Smooth muscle cell (in vitro differentiated cells): ENCODE measurements at regions not wholly inside any gene's neighbourhood (a gene's known extent, or its start where the extent isn't known, plus 50 kb on each side); places are given as distances from the start of the nearest gene placed in this dataset.

ENCODE experiments used
- DNase-seq: peaks from one replicate; lab custom pipeline; 2025; ENCODE audit not compliant: unreplicated experiment; lab: John Stamatoyannopoulos, UW
- H2AFZ ChIP-seq: fragments of 200-600 bp; sonication (generic); 2 replicates; pipeline ENCODE4 v1.6.0; 2016; ENCODE audit warnings: antibody characterized with exemption, low read depth, mild to moderate bottlenecking
- H3F3A ChIP-seq: fragments of 200-600 bp; sonication (generic); 2 replicates; pipeline ENCODE4 v1.6.0; 2017; ENCODE audit warnings: antibody characterized with exemption, low read depth
- H3K27ac ChIP-seq: fragments of 200-600 bp; sonication (generic); 2 replicates; pipeline ENCODE4 v1.5.1; 2016; ENCODE audit warnings: low read depth, mild to moderate bottlenecking
- H3K27me3 ChIP-seq: fragments of 200-600 bp; sonication (generic); 2 replicates; pipeline ENCODE4 v1.6.1; 2016; ENCODE audit warnings: low read depth, mild to moderate bottlenecking
- H3K36me3 ChIP-seq: fragments of 200-600 bp; sonication (generic); 2 replicates; pipeline ENCODE4 v1.5.1; 2016; ENCODE audit warnings: low read depth
- H3K4me1 ChIP-seq: fragments of 200-600 bp; sonication (generic); 2 replicates; pipeline ENCODE4 v1.5.1; 2016; ENCODE audit warnings: low read depth
- H3K4me2 ChIP-seq: fragments of 200-600 bp; sonication (generic); 2 replicates; pipeline ENCODE4 v1.6.0; 2016; ENCODE audit warnings: mild to moderate bottlenecking
- H3K4me3 ChIP-seq: fragments of 200-600 bp; sonication (generic); 2 replicates; pipeline ENCODE4 v1.5.1; 2016; ENCODE audit warnings: mild to moderate bottlenecking
- H3K79me2 ChIP-seq: fragments of 200-600 bp; sonication (generic); 2 replicates; pipeline ENCODE4 v1.6.0; 2016; ENCODE audit warnings: low read depth, mild to moderate bottlenecking
- H3K9ac ChIP-seq: fragments of 200-600 bp; sonication (generic); 2 replicates; pipeline ENCODE4 v1.6.0; 2016; ENCODE audit warnings: low read depth
- H3K9me3 ChIP-seq: fragments of 200-600 bp; sonication (generic); replicated peaks from 2 replicates; pipeline ENCODE4 v1.5.1; 2016; ENCODE audit warnings: low read depth
- H4K20me1 ChIP-seq: fragments of 200-600 bp; sonication (generic); 2 replicates; pipeline ENCODE4 v1.6.0; 2016; ENCODE audit warnings: low read depth
- WGBS: methylation state at CpG from one replicate; pipeline ENCODE4 v1.1.7; 2016; ENCODE audit warnings: low lambda C conversion rate; 5-methylcytosine and 5-hydroxymethylcytosine counted together
- TF ChIP-seq, protein P1 (sequence below): fragments of 200-600 bp; sonication (generic); IDR thresholded peaks from 2 replicates; pipeline ENCODE4 v1.5.1; 2017; ENCODE audit warnings: borderline replicate concordance, mild to moderate bottlenecking, antibody characterized with exemption; ENCODE audit not compliant: insufficient read depth, poor library complexity, severe bottlenecking

DNA sequence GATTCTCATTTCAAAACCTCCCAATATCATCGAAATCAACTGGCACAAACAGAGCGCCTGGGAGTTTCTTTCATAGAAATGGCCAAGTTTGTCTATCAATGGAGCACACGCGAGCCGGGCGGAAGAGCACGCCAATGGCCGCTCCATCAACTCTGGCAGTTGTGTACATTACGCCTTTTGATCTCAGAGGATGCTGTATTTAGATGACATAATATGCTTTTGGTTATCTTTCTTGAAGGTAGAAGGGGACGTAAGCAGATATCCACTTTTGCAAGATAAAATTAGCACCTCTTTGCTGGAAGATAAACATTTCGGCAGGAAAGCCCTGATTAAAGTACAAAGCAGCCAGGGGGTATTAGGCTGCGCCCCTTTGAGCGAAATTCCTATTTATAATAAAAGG, 287.4 kb downstream of the IRF8 start:
- Histone ChIP-seq H3K4me3 (no peak overlapping the region), H3K36me3 (no peaks in the 10 kb centered on the region), H3K9ac (no peak overlapping the region), H3K79me2 (no peaks in the 10 kb centered on the region), H3F3A (no peaks in the 10 kb centered on the region), H2AFZ (no peak overlapping the region), H3K27me3 (no peaks in the 10 kb centered on the region), H3K4me1 (peaks cover 7% of the 10 kb centered on the region), H3K4me2 (no peak overlapping the region), H4K20me1 (no peaks in the 10 kb centered on the region), H3K27ac (no peak overlapping the region), H3K9me3 (no peaks in the 10 kb centered on the region)
- TF ChIP-seq, protein P1, sequence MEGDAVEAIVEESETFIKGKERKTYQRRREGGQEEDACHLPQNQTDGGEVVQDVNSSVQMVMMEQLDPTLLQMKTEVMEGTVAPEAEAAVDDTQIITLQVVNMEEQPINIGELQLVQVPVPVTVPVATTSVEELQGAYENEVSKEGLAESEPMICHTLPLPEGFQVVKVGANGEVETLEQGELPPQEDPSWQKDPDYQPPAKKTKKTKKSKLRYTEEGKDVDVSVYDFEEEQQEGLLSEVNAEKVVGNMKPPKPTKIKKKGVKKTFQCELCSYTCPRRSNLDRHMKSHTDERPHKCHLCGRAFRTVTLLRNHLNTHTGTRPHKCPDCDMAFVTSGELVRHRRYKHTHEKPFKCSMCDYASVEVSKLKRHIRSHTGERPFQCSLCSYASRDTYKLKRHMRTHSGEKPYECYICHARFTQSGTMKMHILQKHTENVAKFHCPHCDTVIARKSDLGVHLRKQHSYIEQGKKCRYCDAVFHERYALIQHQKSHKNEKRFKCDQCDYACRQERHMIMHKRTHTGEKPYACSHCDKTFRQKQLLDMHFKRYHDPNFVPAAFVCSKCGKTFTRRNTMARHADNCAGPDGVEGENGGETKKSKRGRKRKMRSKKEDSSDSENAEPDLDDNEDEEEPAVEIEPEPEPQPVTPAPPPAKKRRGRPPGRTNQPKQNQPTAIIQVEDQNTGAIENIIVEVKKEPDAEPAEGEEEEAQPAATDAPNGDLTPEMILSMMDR: no peak
- no peak for DNase-seq
- WGBS: 89% methylated on average over 13 of the region's 13 CpGs

DNA sequence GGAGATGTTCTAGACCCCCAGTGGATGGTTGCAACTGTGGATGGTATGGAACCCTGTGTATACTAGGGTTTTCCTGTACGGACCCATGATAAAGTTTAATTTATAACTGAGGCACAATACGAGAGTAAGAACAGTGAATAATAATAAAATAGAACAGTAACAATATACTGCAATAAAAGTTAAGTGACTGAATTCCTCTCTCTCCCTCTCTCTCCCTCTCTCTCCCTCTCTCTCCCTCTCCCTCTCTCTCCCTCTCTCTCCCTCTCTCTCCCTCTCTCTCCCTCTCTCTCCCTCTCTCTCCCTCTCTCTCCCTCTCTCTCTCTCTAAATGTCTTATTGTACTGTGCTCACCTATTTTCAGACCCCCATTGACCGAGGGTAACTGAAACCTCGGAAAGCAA, 291.0 kb downstream of the IRF8 start:
- DNase-seq: no peak
- no peaks in the 10 kb centered on the region for H3K27me3 ChIP-seq
- H3K9me3 ChIP-seq: no peaks in the 10 kb centered on the region
- no peaks in the 10 kb centered on the region for H3K79me2 ChIP-seq
- no peaks in the 10 kb centered on the region for H3F3A ChIP-seq
- H3K9ac ChIP-seq: no peak overlapping the region
- WGBS: 86% methylated on average over 4 of the region's 4 CpGs
- no peaks in the 10 kb centered on the region for H3K36me3 ChIP-seq
- no peak overlapping the region for H3K4me3 ChIP-seq
- H4K20me1 ChIP-seq: no peaks in the 10 kb centered on the region
- TF ChIP-seq, protein P1: no peak
- no peak overlapping the region for H3K27ac ChIP-seq
- H2AFZ ChIP-seq: no peak overlapping the region
- H3K4me1 ChIP-seq: peaks cover 7% of the 10 kb centered on the region
- peak overlapping the region; percentile 41 for H3K4me2 ChIP-seq

DNA sequence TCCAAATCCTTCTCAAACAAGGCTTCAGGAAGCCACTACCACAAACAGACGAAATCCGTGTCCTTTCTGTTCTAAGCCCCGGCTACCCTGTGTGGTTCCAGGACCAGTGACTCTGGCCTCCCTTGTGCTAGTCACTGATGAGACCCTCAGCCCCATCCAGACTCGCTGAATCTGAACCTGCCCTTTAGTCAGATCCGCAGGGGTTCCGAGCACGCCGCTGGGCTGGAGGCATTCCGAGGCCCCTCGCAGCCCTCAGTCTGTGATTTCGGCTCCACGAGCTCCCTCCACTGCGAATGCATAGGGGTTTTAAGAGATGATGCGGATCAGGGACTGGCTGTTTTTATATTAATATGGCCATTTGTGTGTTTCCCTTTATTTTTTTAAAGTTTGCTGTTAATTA, 292.7 kb downstream of the IRF8 start:
- 79% methylated on average over 14 of the region's 14 CpGs for WGBS
- Histone ChIP-seq H3K9me3 (no peaks in the 10 kb centered on the region), H2AFZ (no peak overlapping the region), H3K4me1 (peaks cover 12% of the 10 kb centered on the region), H3K27ac (no peak overlapping the region), H3K27me3 (no peaks in the 10 kb centered on the region), H4K20me1 (no peaks in the 10 kb centered on the region), H3K36me3 (no peaks in the 10 kb centered on the region), H3F3A (no peaks in the 10 kb centered on the region), H3K79me2 (no peaks in the 10 kb centered on the region), H3K4me2 (no peak overlapping the region), H3K9ac (no peak overlapping the region), H3K4me3 (no peak overlapping the region)
- DNase-seq: no peak
- TF ChIP-seq, protein P1: no peak

DNA sequence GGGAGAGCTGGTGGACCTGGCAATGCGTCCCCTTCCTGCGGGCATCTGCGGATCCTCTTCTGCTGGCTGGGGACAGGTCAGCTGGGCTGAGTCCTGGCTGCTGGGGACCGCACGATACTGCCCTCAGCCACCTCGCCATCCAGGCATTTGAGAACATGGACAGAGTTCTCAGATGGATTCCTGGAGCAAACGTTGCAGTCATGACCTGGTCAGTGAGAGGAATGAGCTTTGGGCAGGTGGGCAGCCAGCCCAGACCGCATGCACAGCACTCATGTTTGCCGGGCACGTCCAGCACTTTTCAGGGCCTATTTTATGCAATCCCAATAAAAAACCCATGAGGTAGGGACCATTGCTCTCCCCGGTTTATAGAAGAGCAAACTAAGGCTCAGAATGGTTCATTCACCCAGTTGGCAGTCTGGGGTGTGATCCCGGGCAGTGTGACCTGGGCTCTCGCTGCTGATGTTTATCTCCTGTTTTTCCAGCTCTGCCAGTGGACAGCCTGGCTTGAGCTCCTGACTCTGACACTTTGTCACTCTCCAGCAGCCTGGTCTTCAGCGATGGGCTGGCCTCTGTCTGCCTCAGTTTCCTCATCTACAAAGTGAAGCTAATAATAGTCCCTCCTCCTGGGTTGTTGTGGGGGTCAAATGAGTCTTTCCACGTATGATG, 294.7 kb downstream of the IRF8 start:
- Histone ChIP-seq H3K4me1 (peaks cover 13% of the 10 kb centered on the region), H3F3A (peaks cover 4% of the 10 kb centered on the region), H3K4me2 (no peak overlapping the region), H3K27me3 (no peaks in the 10 kb centered on the region), H4K20me1 (no peaks in the 10 kb centered on the region), H3K9me3 (no peaks in the 10 kb centered on the region), H3K36me3 (no peaks in the 10 kb centered on the region), H3K27ac (no peak overlapping the region), H3K4me3 (no peak overlapping the region), H3K79me2 (no peaks in the 10 kb centered on the region), H2AFZ (no peak overlapping the region), H3K9ac (no peak overlapping the region)
- no peak for DNase-seq
- TF ChIP-seq, protein P1: no peak
- WGBS: 92% methylated on average over 15 of the region's 15 CpGs
